ENCODE measurements at regions not wholly inside any gene's neighbourhood (a gene's known extent, or its start where the extent isn't known, plus 50 kb on each side); places are given as distances from the start of the nearest gene placed in this dataset.
A peak's percentile ranks its signal among the peaks of the same experiment; 100 is the strongest.
"Not testable (repeated sequence)": the region's sequence is repeated elsewhere in the genome, so short reads cannot be mapped to it uniquely, and the experiment has no call there.

DNA sequence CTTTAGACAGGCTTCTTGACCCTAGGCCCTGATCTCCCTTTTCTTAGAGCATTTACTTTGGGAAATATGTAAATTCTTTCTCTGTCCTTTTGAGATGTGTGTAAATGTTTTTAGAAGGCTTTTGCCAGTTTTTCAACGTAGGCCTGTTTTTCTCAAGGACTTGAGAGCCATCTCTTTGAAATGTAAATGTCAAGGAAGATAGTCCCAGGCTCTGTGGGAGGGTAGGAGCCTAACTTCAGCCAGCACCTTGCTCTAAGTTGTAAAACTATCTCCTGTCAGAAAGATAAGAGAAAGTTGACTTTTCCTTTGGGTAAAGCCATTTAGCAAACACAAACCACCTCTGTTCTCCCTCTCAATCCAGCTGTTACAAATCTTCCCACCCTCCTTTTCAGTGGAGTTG, 219.8 kb downstream of the RPS29 start:
- FAIRE-seq: no peak

DNA sequence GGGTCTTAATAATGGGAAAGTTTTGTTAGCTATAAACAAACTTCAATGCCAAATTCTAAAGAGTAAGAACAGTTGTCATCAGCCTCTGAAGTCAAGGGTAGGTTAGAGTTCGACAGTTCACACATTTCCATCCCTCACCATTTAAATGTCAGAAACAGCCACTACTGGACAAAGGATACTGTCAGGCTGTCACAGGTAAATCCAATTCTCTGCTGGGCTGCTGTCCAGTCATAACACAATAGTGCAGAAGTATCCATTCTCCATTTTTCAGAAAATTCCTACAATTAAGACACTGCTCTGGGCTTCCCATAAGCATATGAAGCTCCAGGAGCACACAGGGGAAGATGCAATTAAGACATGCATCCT, 221.4 kb downstream of the RPS29 start:
- no peak for FAIRE-seq

DNA sequence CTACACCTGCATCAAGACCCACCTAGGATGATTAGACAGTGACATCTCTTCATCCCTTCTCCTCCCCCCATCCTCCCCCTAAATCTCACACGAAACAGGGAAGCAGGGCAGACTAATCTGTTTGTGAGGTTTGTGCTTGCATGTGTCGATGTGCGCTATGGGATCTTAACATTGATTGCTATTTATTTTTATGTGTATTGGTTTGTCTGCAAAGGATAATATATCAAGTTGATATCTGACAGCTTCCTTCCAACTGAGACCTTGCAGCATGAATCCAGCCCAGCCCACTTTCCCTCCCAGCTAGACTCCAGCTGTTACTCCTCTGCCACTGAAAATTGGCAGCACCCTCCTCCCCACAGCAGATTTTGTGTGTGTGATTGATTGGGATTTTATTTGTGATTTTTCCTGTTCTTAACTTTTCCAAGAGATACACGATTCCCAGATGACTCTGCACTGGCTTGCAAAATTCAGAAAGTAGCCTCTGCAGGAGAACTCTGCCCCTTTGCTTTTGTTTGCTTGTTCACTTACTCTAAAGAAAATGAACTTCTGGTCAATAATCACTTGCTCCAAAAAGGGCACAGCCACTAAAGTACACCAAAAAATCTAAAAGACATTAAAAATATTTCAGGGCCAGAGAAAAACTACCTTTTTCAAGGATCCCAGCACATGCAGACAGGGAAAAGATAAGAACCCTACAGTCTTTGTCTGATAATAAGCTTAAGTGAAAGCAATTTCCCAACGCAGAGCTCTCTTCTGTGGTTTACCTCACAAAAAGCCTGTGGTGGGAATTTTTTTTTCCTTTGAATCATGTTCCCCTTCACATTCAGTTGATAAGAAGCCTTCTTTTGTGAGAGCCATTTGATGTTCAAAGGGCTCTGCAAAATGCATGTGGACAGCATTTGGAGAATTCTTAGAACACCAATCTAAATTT, 222.1 kb downstream of the RPS29 start:
- FAIRE-seq: no peak

DNA sequence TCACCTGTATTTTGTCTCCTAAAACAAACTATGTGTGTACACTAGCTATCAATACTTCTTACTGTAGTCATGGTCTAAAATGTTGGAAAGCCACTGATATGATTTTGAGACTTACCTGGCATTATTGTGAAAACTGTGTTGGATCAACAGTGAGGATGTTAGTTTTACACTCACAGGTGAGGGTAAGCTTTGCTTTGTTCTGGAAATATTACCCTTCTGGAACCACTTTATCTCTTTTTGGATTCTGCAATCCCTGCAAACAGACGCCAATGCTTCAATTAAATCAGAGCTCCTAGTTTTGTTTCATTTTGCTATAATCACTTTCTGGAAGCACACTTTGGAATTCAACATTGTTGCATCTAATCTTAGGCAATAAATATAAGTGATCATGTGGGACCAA, 223.3 kb downstream of the RPS29 start:
- no peak for FAIRE-seq

DNA sequence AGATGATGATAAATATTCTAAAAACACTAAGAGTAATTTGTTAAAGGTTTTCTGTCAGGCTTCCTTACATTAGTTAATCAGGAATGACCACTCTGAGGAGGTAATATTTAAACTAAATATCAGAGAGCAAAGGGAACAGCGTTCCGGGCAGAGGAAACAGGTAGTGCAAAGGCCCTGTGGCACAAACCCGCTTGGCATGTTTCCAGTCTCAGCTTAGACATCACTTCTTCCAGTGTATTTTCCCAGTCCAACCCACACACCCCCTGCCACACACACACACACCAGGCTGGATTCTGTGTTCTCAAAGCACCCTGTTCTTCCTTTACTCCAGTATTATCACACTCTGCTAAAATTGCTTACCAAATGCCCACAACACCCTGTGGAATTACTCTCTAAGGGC, 247.1 kb downstream of the RPS29 start:
- FAIRE-seq: no peak

DNA sequence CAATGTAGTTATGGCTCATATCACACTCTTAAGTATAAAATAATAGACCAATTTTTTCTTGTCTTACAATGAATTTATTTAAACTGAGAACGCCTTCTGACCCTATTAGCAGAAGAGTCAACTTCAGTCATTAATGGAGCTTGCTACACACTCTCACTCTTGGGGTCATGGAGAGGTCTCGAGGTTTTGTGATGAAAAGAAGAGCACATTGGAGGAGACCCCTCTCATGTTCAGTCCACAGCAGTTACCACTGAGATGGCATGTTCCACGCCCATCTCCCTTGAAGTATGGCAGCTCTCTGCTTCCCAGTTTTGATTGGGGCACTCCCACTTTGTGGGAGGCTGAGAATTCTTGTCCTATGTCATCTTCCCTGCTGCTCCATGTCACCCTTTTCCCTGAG, 266.4 kb downstream of the RPS29 start:
- no peak for FAIRE-seq

DNA sequence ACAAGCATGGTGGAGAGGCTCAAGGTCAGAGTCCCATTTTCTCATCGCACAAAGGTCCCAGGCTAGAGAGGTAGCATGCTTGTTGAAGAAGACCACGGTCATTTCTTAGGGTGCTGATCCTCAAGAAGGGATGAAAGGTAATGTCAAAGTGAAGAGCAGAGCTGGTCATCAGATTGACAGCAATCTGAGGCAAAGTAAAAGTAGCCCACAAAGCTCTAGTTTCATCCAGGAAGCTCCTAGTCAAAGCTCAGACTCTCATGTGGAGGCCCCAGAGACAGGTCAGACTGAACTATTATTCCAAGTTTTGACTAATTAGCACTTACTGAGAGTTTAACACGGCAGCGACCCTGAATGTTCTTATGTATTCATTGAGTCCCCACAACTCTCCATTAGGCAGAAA, 270.6 kb downstream of the RPS29 start:
- no peak for FAIRE-seq

DNA sequence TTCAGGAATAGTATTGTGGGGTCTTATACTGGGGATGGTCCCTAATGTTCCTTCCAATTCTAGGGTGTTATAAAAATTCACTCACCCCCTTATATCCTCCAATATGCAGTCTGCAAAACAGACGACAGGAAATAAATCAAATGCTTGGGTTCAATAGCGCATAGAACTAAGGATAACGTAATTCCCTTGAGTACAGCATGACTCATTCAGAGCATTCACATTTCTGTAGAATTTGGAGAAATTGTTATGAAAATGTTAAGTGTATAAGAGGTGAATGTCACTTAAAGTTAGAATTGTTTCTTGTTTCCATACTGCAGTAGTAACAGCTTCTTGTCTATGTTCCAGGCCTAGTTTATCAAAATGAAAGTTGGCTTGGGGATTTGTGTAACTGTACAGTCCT, 271.4 kb downstream of the RPS29 start:
- no peak for FAIRE-seq

DNA sequence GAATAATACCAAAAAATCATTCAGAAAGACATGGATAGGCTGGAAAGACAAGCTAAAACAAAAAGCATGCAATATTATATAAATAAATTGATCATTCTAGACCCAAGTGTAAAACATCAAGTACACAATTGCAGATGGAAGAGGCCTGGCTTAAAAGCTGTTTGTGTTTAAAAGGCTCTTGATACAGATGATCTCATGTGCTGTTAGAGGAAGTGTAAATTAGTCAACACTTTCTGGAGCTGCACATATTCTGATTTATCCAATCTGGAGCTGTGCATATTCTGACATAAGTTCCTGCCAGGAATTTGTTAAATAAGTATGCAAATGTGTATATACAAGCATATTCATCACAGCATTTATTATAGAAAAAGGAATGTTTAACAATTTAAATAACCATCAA, 273.1 kb downstream of the RPS29 start:
- no peak for FAIRE-seq

DNA sequence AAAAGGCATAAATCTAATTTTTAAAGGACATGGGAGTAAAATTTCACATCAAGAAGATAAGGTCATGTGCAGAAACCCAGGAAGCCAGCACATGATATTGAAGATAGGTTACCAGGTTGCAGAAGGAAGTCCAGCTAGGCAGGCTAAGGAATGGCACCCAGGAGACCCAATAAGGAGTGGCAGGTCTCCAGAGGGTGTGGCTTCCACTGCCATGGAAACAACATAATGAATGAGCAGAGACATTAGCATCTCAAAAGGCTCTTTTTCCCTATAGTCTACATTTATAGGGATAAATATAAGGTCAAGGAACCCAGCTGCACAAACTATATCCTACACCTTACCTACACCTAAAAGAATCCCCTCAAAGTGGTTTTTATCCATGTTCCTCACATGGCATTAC, 275.9 kb downstream of the RPS29 start:
- no peak for FAIRE-seq

DNA sequence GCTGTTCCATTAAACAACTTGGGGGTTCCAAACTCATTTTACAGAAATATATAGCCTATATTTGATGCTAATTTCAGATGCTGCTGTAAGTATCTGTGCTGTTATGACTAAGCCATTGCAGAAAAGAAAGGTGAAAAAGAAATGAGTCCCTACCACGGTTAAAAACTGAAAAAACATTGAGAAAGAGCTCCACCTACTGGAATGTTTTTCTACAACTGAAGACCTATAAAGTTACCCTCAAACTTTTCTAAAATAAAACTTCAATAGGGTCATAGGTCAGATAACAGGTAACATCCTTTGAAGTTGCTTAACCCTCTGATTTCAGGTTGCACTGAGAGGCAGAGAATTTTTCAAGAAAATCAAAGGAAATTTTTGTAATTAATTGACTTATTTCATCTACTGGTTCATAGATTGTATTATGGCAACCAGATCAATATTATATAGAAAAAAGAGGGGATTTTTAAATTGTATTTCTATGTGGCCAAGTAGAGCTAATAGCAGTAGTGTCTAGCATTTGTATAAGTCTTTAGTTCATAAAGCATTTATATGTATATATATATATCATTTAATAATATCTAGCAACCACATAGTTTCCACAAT, 279.9 kb downstream of the RPS29 start:
- FAIRE-seq: peak; percentile 87

DNA sequence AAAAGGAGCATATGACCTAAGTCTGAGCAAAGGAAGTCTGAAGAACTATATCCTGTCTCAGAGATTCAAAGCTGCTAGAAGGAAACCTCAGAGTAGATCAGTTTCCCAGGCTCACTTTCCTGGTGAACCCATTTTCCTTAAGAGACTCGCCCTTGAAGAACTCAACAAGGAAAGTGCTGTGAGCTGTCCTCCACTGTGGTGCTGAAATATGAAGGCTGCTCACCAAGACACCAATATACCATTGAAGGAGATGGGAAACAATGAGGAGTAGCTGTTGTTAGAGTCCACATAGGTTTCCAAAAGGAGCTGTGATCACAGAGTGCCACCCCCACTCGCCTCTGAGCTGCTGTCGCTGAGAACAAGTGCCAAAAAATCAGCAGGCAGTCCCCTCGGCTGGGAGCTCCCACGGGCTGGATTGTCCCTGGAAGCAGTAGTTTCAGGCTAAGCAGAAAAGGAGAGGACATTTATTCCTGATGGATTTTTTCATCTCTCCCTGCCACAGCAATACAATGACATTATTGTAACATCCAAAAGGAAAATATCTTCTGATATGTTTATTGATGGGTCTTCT, 282.1 kb downstream of the RPS29 start:
- FAIRE-seq: no peak

DNA sequence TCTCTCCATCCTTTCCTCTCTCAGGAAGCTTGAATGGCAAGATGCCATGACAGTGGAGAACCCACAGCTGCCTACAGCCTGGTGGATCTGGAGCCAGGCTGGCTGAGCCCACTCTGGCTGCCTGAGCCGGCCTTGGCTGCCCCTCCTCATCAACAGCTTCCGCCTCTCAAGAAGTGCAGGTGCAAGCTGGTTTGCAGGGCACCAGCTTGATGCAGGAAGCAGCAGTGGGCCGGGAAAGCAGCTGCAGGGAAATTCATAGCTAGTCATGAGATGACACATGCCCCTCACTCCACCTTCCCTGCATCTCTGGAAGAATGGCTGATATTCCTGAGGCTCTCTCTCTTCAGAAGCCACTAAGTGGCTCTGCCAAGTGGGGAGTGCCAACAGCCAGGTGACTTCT, 289.1 kb downstream of the RPS29 start:
- FAIRE-seq: no peak

DNA sequence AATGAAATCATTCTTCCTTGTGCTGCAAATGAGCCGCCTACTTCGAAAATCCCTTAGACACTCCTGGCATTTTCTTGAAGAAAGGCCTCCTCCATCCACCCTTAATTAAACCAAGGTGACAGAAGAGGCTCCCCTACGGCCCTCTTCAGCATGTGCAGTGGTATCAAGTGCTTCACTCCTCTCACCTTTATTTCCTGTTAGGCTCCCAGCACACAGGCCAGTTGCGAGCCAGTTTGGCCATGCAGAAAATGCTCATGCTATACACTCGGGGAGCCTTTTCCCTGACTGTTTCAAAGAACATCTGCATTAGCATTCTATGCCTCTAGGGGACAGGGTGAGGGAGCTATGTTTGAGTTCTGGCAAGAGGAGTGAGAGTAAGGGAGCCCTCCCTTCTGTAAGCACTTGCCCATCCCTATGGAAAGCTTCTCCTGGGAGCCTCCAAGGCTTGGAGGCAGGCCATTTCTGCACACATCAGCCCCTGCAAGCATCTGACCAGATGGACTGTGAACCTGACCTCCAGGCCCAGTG, 291.5 kb downstream of the RPS29 start:
- no peak for FAIRE-seq

DNA sequence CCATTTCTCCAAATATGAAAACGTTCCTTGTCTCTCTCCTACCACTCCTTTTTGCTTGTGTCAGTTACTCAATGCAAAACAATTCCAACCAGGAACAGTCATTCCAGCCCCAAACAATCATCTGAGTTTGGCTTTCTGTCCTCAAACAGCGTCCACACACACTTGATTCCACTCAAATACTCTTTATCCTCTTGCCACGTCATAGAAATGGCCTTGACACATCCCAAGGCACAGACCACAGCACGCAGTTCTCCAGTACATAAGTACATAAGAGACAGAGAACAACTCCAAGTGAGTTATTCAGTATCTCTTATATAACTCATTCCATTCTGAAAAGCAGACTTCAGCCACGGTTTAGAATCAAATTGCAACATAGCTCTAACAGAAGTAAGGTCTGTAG, 299.2 kb downstream of the RPS29 start:
- no peak for FAIRE-seq

DNA sequence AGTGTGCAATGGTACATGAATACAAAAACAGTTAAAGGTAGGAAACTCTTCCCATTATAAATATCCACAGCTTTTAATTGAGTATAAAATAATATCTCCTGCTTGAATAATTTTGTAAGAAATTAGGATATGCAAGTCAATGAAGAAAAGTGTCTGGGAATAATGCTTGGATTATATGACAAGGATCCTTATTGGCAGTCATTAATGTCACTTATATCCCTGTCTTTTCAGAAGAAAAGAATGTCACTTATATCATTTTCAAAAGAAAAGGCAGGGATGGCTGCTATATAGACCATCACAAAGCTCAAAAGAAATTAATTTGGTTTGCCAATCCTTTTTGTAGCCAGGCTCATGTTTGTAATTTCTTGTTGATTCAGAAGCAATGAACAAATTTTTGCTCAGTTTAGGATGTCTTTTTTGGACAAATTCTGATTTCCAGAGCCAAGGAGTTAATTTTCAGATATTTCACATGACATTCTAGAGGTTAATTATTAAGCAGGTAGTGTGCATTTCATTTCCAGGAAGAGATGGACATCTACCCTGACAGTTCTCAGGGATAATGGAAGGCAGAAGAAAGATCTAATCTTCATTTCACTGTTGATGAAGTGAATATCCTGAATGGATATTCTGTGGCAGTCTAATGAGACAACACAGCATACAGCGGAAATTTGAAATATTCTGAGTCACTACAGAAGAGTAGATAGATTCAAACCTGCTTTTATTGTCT, 299.8 kb downstream of the RPS29 start:
- no peak for FAIRE-seq

DNA sequence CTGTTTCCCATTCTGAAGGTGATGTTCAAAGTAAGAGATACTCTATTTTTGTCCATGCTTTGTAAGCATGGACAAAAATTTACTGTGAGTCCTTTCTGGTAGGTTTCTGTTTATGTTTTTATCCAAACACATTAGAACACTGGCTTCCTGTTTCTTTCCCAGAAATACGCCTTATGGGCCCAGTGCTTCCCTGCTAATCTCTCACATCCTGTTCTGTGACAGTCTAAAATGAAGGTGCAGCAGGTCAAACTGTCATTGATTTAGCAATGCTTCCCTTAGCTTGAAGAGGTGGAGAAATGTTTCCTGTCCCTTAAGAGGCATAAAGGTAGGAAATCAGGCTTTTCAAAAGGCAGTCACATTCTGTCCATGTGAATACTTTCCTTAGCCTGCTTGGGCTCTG, 305.6 kb downstream of the RPS29 start:
- no peak for FAIRE-seq

DNA sequence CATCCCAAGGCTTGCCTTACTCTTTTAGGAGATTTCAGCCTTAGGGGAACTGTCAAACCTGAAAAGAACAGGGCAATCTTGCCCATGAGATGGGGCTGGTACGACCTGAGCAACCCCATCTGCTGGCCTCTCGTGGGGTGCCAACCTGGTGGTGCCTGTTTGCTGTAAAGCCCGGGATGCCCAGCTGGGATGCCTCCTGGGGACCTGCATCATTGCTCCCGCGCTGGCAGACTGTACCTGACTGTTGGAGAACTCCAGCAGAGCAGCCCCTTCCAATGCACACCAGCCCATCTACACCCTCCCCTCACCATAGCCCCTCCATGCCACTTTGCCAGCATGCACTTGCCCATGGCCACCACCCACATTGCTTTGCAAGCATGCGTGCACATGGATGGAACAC, 335.7 kb downstream of the RPS29 start:
- FAIRE-seq: no peak

DNA sequence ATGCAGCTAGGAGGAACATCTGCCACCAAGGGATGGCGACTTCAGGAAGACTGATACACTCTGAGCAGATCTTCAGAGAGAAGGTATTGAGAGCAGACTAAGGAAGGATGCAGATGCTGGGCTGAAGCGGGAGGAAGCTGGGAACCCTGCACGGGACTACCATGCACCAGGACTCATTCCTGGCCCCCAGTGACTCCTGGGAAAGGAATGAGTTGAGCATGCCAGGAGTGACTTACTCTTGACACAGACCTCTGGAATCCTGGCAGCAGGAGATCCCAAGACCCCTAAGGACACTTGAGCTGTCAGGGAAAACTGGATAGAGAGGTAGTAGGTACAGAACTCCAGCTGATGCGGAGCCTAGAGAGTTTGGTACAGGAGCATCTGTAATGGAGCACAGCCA, 336.1 kb downstream of the RPS29 start:
- FAIRE-seq: no peak

DNA sequence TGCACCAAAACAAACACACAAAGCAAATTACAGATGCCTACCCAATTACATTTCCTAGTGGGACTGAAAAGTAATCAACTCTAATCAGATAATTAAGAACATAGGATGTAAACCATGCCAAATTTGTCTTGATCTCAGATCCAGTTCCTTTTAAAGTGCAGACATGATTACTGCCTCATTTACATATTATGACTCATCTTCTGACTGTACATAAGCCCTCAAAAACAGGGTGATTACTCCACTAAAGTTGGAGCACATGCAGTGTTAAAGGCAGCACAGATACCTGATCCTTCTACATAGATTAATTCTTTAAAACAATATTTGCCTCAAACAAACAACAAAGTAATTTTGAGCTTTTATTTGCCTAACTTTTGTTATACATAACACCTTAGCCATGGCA, 337.2 kb downstream of the RPS29 start:
- FAIRE-seq: no peak

DNA sequence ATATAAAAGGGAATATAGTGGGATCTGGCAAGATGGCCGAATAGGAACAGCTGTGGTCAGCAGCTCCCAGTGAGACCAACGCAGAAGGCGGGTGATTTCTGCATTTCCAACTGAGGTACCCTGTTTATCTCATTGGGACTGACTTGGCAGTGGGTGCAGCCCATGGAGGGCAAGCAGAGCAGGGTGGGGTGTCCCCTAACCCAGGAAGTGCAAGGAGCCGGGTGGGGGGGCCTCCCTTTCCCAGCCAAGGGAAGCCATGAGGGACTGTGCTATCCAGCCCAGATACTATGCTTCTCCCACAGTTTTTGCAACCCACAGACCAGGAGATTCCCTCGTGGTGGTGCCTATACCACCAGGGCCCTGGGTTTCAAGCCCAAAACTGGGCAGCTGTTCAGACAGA, 342.4 kb downstream of the RPS29 start:
- not testable (repeated sequence) for FAIRE-seq

DNA sequence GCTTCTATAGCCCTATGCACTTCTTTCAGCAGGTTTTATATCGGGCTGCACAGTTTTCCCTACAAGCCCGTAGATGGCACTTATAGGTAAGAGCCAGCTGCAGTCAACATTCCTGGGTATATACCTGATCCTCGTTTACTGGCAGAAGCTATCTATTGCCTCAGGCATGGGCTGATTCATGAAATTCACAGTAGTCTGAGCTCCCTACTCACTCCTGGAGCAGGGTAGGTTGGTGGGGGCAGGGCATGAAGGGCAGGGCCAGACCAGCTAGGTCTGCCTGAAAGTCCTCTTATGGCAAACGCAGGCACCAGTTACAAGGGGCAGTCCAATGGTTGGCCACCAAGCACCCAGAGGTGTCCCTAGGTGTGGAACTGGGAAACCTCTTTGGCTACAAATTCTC, 345.8 kb downstream of the RPS29 start:
- no peak for FAIRE-seq

DNA sequence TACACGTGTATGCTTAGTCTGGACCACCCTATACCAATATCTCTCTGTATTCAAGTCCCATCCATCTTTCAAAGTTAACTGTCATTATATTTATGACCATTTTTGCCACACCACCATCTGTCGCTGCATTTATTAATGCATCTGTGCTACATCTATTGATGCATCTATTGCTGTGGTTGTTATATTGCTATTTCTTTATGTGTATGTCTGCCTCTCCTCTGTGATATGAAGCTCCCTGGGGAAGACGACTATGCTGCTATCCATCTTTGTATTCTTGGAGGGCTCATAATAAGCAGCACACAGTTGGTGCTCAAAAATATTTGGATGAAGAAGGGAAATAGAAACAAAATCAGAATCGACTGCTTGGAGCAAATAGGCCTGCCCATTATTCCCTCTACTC, 357.6 kb downstream of the RPS29 start:
- FAIRE-seq: no peak

DNA sequence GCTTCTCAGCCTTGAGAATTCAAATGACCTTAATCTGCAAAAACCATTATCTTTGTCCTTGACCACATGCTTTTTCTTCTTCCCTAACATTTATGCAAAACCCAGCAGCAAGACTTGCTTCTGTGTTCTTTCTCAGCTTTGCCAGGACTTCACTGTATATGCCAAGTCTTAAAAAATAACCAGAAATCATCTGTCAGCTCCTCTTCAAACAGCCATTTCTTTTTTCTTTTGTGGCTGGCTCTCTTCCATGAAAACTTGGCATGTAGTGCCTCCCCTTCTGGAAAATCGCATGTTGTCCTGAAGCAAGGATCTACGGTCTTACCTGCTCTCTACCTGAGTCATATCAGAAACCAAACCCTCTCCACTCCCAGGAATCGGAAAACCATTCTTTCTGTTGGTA, 364.9 kb downstream of the RPS29 start:
- no peak for FAIRE-seq

All from islet of Langerhans (tissue), 1 donor.